ENCODE measurements at regions not wholly inside any gene's neighbourhood (a gene's known extent, or its start where the extent isn't known, plus 50 kb on each side); places are given as distances from the start of the nearest gene placed in this dataset.

- Histone ChIP-seq H3K4me1 (ENCODE audit: control insufficient read depth, insufficient read depth, low read length, unreplicated experiment) (no peaks in the 10 kb centered on the region), H3K36me3 (ENCODE audit: insufficient read depth, low read length) (no peaks in the 10 kb centered on the region), H3K27me3 (ENCODE audit: insufficient read depth, low read length) (no peaks in the 10 kb centered on the region), H3K27ac (ENCODE audit: low read depth, low read length) (no peak overlapping the region), H3K4me3 (ENCODE audit: low read depth, low read length) (no peak overlapping the region), H3K79me2 (ENCODE audit: control insufficient read depth, insufficient read depth, low read length, unreplicated experiment) (no peaks in the 10 kb centered on the region), H2AFZ (ENCODE audit: low read length, unreplicated experiment) (no peak overlapping the region)
These were observed 630.2 kb downstream of the DHX35 start for GRCh38 chr20:39592371-39592770.

DNA sequence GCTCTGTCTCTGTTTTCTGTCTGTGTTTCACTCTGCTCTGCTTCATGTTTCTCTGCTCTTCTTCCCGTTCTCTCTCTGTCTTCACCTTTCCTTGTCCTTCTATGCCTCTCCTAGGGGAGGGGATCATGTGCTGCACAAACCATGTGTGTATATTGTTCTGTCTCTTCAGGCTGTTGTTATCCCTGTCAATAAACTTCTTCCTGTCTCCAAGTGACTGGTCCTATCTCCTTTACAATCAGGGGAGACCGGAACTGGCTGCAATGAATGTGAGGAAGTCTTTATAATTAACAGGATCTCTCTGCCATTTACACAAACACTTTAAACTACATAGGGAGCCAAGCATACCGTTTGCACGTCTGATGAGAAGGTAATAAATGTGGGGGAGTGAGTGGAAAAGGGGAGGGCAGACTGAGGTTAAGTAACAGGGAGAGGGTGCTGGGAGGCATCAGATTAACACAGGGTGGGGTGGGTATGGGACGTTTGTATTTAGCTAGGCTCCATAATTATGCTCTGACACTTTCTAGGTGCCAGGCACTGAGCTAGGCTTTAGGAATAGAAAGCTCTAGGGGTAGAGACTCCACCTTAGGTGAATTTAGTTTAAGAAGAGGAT lies 626.1 kb downstream of the DHX35 start:
- H3K4me1 ChIP-seq (ENCODE audit: control insufficient read depth, insufficient read depth, low read length, unreplicated experiment), result no peaks in the 10 kb centered on the region
- no peak overlapping the region for H3K4me3 ChIP-seq (ENCODE audit: low read depth, low read length)
- no peak overlapping the region for H2AFZ ChIP-seq (ENCODE audit: low read length, unreplicated experiment)
- no peak overlapping the region for H3K27ac ChIP-seq (ENCODE audit: low read depth, low read length)
- H3K36me3 ChIP-seq (ENCODE audit: insufficient read depth, low read length), result no peaks in the 10 kb centered on the region
- H3K79me2 ChIP-seq (ENCODE audit: control insufficient read depth, insufficient read depth, low read length, unreplicated experiment), result no peaks in the 10 kb centered on the region
- no peaks in the 10 kb centered on the region for H3K27me3 ChIP-seq (ENCODE audit: insufficient read depth, low read length)

DNA sequence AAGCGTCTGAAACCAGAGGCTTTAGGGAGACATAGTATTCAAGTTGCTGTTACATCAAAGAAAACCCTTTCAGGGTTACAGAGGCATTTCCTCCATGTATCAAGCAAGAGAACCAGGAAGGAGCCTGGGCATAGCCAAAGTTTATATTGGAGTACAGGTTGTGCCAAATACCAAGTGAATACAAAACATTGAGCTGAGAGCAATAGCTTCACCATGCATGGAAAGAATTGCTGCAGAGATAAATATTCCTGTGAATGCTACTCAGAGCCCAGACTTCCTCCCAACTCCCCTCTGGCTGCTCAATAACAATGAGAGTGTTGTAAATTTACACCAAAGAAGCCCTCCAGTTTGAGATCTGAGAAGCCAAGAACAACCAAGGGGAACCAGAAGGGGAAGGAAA lies 618.9 kb downstream of the DHX35 start:
- Histone ChIP-seq H3K4me1 (ENCODE audit: control insufficient read depth, insufficient read depth, low read length, unreplicated experiment) (no peaks in the 10 kb centered on the region), H2AFZ (ENCODE audit: low read length, unreplicated experiment) (no peak overlapping the region), H3K36me3 (ENCODE audit: insufficient read depth, low read length) (no peaks in the 10 kb centered on the region), H3K27ac (ENCODE audit: low read depth, low read length) (no peak overlapping the region), H3K79me2 (ENCODE audit: control insufficient read depth, insufficient read depth, low read length, unreplicated experiment) (no peaks in the 10 kb centered on the region), H3K4me3 (ENCODE audit: low read depth, low read length) (no peak overlapping the region), H3K27me3 (ENCODE audit: insufficient read depth, low read length) (no peaks in the 10 kb centered on the region)

GRCh38 chr20:39576771-39577170 lies 614.6 kb downstream of the DHX35 start:
- H3K27ac ChIP-seq (ENCODE audit: low read depth, low read length), result no peak overlapping the region
- H3K36me3 ChIP-seq (ENCODE audit: insufficient read depth, low read length), result no peaks in the 10 kb centered on the region
- H2AFZ ChIP-seq (ENCODE audit: low read length, unreplicated experiment), result no peak overlapping the region
- H3K4me3 ChIP-seq (ENCODE audit: low read depth, low read length), result no peak overlapping the region
- H3K4me1 ChIP-seq (ENCODE audit: control insufficient read depth, insufficient read depth, low read length, unreplicated experiment), result no peaks in the 10 kb centered on the region
- no peaks in the 10 kb centered on the region for H3K79me2 ChIP-seq (ENCODE audit: control insufficient read depth, insufficient read depth, low read length, unreplicated experiment)
- H3K27me3 ChIP-seq (ENCODE audit: insufficient read depth, low read length), result no peaks in the 10 kb centered on the region

DNA sequence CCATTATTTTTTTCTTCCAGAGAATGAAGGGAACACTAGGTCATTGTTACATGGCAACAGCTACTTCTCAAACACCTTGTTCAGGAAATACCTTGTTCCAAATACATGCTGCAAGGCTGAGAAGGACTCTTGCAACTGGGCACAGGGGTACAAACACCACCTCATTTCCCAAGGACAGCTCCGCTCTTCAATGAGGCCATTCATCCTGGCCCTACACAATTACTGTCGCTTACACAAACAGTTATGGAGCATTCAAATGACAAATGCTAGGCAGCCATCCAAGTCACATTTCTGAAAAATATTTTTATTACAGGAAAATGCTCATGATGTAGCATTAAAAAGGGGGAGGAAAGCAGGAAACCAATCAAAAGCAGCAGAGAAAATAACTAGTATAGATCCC lies 611.9 kb downstream of the DHX35 start:
- no peak overlapping the region for H3K4me3 ChIP-seq (ENCODE audit: low read depth, low read length)
- H2AFZ ChIP-seq (ENCODE audit: low read length, unreplicated experiment), result no peak overlapping the region
- no peaks in the 10 kb centered on the region for H3K4me1 ChIP-seq (ENCODE audit: control insufficient read depth, insufficient read depth, low read length, unreplicated experiment)
- H3K27ac ChIP-seq (ENCODE audit: low read depth, low read length), result no peak overlapping the region
- no peaks in the 10 kb centered on the region for H3K36me3 ChIP-seq (ENCODE audit: insufficient read depth, low read length)
- no peaks in the 10 kb centered on the region for H3K27me3 ChIP-seq (ENCODE audit: insufficient read depth, low read length)
- no peaks in the 10 kb centered on the region for H3K79me2 ChIP-seq (ENCODE audit: control insufficient read depth, insufficient read depth, low read length, unreplicated experiment)

DNA sequence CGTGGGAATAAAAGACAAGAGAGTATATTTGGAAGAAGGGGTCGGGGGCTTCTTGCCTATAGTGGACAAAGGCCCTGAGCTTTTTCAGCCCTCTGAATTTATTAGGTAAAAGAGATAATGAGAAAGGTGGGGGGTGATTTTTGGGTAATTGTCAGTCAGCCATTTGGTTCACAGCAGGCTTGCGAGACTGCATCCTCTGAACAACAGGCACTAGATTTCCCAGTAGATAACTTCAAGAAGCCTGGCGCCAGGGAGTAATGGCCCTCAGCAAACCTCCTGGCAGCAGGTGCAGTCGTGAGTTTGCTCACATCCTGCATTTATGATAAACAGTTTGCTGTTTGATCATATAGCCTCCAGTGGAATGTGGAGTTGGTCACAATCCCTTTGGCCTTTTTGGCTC lies 609.0 kb downstream of the DHX35 start:
- no peaks in the 10 kb centered on the region for H3K79me2 ChIP-seq (ENCODE audit: control insufficient read depth, insufficient read depth, low read length, unreplicated experiment)
- H3K4me1 ChIP-seq (ENCODE audit: control insufficient read depth, insufficient read depth, low read length, unreplicated experiment), result no peaks in the 10 kb centered on the region
- H2AFZ ChIP-seq (ENCODE audit: low read length, unreplicated experiment), result no peak overlapping the region
- no peaks in the 10 kb centered on the region for H3K36me3 ChIP-seq (ENCODE audit: insufficient read depth, low read length)
- H3K27ac ChIP-seq (ENCODE audit: low read depth, low read length), result no peak overlapping the region
- H3K27me3 ChIP-seq (ENCODE audit: insufficient read depth, low read length), result no peaks in the 10 kb centered on the region
- H3K4me3 ChIP-seq (ENCODE audit: low read depth, low read length), result no peak overlapping the region

GRCh38 chr20:39568109-39568508 lies 606.0 kb downstream of the DHX35 start:
- Histone ChIP-seq H3K79me2 (ENCODE audit: control insufficient read depth, insufficient read depth, low read length, unreplicated experiment) (no peaks in the 10 kb centered on the region), H2AFZ (ENCODE audit: low read length, unreplicated experiment) (no peak overlapping the region), H3K27me3 (ENCODE audit: insufficient read depth, low read length) (no peaks in the 10 kb centered on the region), H3K4me3 (ENCODE audit: low read depth, low read length) (no peak overlapping the region), H3K36me3 (ENCODE audit: insufficient read depth, low read length) (no peaks in the 10 kb centered on the region), H3K4me1 (ENCODE audit: control insufficient read depth, insufficient read depth, low read length, unreplicated experiment) (no peaks in the 10 kb centered on the region), H3K27ac (ENCODE audit: low read depth, low read length) (no peak overlapping the region)

DNA sequence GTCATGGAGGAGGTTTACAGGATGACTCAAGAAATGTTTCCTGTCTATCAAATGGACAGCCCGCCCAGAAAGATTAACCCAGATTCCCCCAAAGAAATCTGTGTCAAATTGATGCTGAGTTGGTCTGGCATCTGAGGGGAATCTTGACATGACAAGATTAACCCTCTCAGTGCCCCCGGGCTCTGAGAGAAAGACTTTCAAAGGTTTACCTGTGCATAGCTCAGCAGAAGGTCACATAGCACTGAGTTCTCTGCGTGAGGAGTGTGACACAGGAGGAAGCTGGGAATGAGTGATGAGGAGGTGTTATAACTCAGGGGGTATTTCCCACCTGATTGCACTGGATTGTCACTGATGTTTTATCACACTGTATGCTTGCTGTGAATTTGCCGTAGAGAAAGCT lies 601.2 kb downstream of the DHX35 start:
- Histone ChIP-seq H3K79me2 (ENCODE audit: control insufficient read depth, insufficient read depth, low read length, unreplicated experiment) (no peaks in the 10 kb centered on the region), H3K4me3 (ENCODE audit: low read depth, low read length) (no peak overlapping the region), H3K27ac (ENCODE audit: low read depth, low read length) (no peak overlapping the region), H3K27me3 (ENCODE audit: insufficient read depth, low read length) (no peaks in the 10 kb centered on the region), H2AFZ (ENCODE audit: low read length, unreplicated experiment) (no peak overlapping the region), H3K4me1 (ENCODE audit: control insufficient read depth, insufficient read depth, low read length, unreplicated experiment) (no peaks in the 10 kb centered on the region), H3K36me3 (ENCODE audit: insufficient read depth, low read length) (no peaks in the 10 kb centered on the region)

- H3K4me3 ChIP-seq (ENCODE audit: low read depth, low read length), result no peak overlapping the region
- H3K4me1 ChIP-seq (ENCODE audit: control insufficient read depth, insufficient read depth, low read length, unreplicated experiment), result no peaks in the 10 kb centered on the region
- H2AFZ ChIP-seq (ENCODE audit: low read length, unreplicated experiment), result no peak overlapping the region
- H3K79me2 ChIP-seq (ENCODE audit: control insufficient read depth, insufficient read depth, low read length, unreplicated experiment), result no peaks in the 10 kb centered on the region
- H3K36me3 ChIP-seq (ENCODE audit: insufficient read depth, low read length), result no peaks in the 10 kb centered on the region
- H3K27me3 ChIP-seq (ENCODE audit: insufficient read depth, low read length), result no peaks in the 10 kb centered on the region
- H3K27ac ChIP-seq (ENCODE audit: low read depth, low read length), result no peak overlapping the region
These were observed 592.2 kb downstream of the DHX35 start for GRCh38 chr20:39554341-39554740.

- H3K4me3 ChIP-seq (ENCODE audit: low read depth, low read length), result no peak overlapping the region
- H3K36me3 ChIP-seq (ENCODE audit: insufficient read depth, low read length), result no peaks in the 10 kb centered on the region
- no peaks in the 10 kb centered on the region for H3K79me2 ChIP-seq (ENCODE audit: control insufficient read depth, insufficient read depth, low read length, unreplicated experiment)
- H3K27ac ChIP-seq (ENCODE audit: low read depth, low read length), result no peak overlapping the region
- no peaks in the 10 kb centered on the region for H3K27me3 ChIP-seq (ENCODE audit: insufficient read depth, low read length)
- no peaks in the 10 kb centered on the region for H3K4me1 ChIP-seq (ENCODE audit: control insufficient read depth, insufficient read depth, low read length, unreplicated experiment)
- no peak overlapping the region for H2AFZ ChIP-seq (ENCODE audit: low read length, unreplicated experiment)
These were observed 591.0 kb downstream of the DHX35 start for GRCh38 chr20:39553120-39553519.

DNA sequence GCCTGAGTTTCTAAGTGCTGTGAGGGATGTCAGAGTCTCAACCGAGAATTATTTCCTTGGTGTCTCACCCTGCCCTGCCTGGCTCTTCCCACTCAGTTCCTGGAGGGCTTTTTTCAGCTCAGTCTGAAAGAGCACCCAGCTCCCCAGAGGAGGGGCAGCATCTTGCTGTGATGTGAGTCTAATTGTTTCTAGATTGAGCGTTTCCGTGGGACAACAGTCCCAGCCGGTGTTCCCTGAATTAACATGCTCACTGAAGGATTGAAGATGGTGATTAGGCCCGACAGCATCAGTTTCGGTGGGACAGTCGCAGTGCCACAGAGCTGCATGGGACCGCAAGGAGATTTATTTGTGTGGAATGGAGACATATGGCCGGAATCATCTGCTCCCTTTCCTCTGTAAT lies 587.6 kb downstream of the DHX35 start:
- H3K79me2 ChIP-seq (ENCODE audit: control insufficient read depth, insufficient read depth, low read length, unreplicated experiment), result no peaks in the 10 kb centered on the region
- no peaks in the 10 kb centered on the region for H3K27me3 ChIP-seq (ENCODE audit: insufficient read depth, low read length)
- no peak overlapping the region for H2AFZ ChIP-seq (ENCODE audit: low read length, unreplicated experiment)
- H3K36me3 ChIP-seq (ENCODE audit: insufficient read depth, low read length), result no peaks in the 10 kb centered on the region
- no peaks in the 10 kb centered on the region for H3K4me1 ChIP-seq (ENCODE audit: control insufficient read depth, insufficient read depth, low read length, unreplicated experiment)
- no peak overlapping the region for H3K4me3 ChIP-seq (ENCODE audit: low read depth, low read length)
- H3K27ac ChIP-seq (ENCODE audit: low read depth, low read length), result no peak overlapping the region
